Mesodermal cell (in vitro differentiated cells): ENCODE measurements at regions not wholly inside any gene's neighbourhood (a gene's known extent, or its start where the extent isn't known, plus 50 kb on each side); places are given as distances from the start of the nearest gene placed in this dataset.

Source experiments
- H3K27ac ChIP-seq: 2 replicates; pipeline ENCODE4 v1.7.0; 2013; ENCODE audit warnings: mild to moderate bottlenecking, low read depth, low read length, moderate library complexity; ENCODE audit not compliant: severe bottlenecking
- H3K36me3 ChIP-seq: 2 replicates; pipeline ENCODE4 v1.7.1; 2013; ENCODE audit warnings: mild to moderate bottlenecking, low read length, moderate library complexity; ENCODE audit not compliant: control insufficient read depth, insufficient read depth
- H3K4me1 ChIP-seq: one replicate; pipeline ENCODE4 v1.7.1; 2013; ENCODE audit warnings: mild to moderate bottlenecking, low read length; ENCODE audit not compliant: insufficient read depth, control insufficient read depth, poor library complexity, severe bottlenecking
- H3K4me3 ChIP-seq: 2 replicates; pipeline ENCODE4 v1.7.0; 2013; ENCODE audit warnings: low read length, control low read depth, mild to moderate bottlenecking; ENCODE audit not compliant: insufficient read depth, poor library complexity, severe bottlenecking; ENCODE audit errors: extremely low read depth
- H3K9me3 ChIP-seq: 2 replicates; pipeline ENCODE4 v1.7.1; 2013; ENCODE audit warnings: mild to moderate bottlenecking, low read length, moderate library complexity; ENCODE audit not compliant: control insufficient read depth
- WGBS, 2 experiments: methylation state at CpG; one replicate each; pipeline ENCODE4 v1.1.5; 2013; ENCODE audit warnings: missing lambda C conversion rate in 2 of 2; ENCODE audit not compliant: insufficient coverage in 2 of 2; 5-methylcytosine and 5-hydroxymethylcytosine counted together

- H3K27ac ChIP-seq, result no peak overlapping the region
Observed at GRCh38 chr11:42337786-42338455, 878.5 kb upstream of the LRRC4C start.

GRCh38 chr11:42344204-42344792, 884.8 kb upstream of the LRRC4C start:
- no peak overlapping the region for H3K27ac ChIP-seq
- H3K9me3 ChIP-seq, result no peaks in the 10 kb centered on the region
- 92 to 95% methylated on average over 19 to 24 of the region's 25 CpGs for WGBS, 2 experiments
- H3K4me1 ChIP-seq, result no peaks in the 10 kb centered on the region
- no peak overlapping the region for H3K4me3 ChIP-seq
- no peaks in the 10 kb centered on the region for H3K36me3 ChIP-seq

More at GRCh38 chr11:42337786-42338455, 878.5 kb upstream of the LRRC4C start:
- no peak overlapping the region for H3K4me3 ChIP-seq
- H3K9me3 ChIP-seq, result no peaks in the 10 kb centered on the region
- WGBS, 2 experiments, result 90% methylated on average over 4 of the region's 4 CpGs
- H3K4me1 ChIP-seq, result no peaks in the 10 kb centered on the region
- no peaks in the 10 kb centered on the region for H3K36me3 ChIP-seq

- Histone ChIP-seq H3K27ac (no peak overlapping the region), H3K36me3 (no peaks in the 10 kb centered on the region), H3K4me1 (no peaks in the 10 kb centered on the region), H3K9me3 (no peaks in the 10 kb centered on the region), H3K4me3 (no peak overlapping the region)
Observed at GRCh38 chr11:42345933-42346332, 886.5 kb upstream of the LRRC4C start.

- Histone ChIP-seq H3K27ac (no peak overlapping the region), H3K4me3 (no peak overlapping the region), H3K4me1 (no peaks in the 10 kb centered on the region), H3K9me3 (no peaks in the 10 kb centered on the region), H3K36me3 (no peaks in the 10 kb centered on the region)
- 88 to 89% methylated on average over 1 of the region's 2 CpGs for WGBS, 2 experiments
Observed at GRCh38 chr11:42363701-42364100, 904.2 kb upstream of the LRRC4C start.

GRCh38 chr11:42390116-42390515, 921.7 kb upstream of the API5 start:
- no peaks in the 10 kb centered on the region for H3K36me3 ChIP-seq
- H3K27ac ChIP-seq, result no peak overlapping the region
- H3K4me3 ChIP-seq, result no peak overlapping the region
- no peaks in the 10 kb centered on the region for H3K4me1 ChIP-seq
- no peaks in the 10 kb centered on the region for H3K9me3 ChIP-seq

- Histone ChIP-seq H3K27ac (no peak overlapping the region), H3K4me3 (no peak overlapping the region)
Observed at GRCh38 chr11:42397483-42397882, 914.3 kb upstream of the API5 start.

GRCh38 chr11:42407341-42407740, 904.5 kb upstream of the API5 start:
- Histone ChIP-seq H3K27ac (no peak overlapping the region), H3K4me3 (no peak overlapping the region), H3K4me1 (no peaks in the 10 kb centered on the region), H3K9me3 (no peaks in the 10 kb centered on the region), H3K36me3 (no peaks in the 10 kb centered on the region)
- 11 to 20% methylated on average over 2 to 3 of the region's 3 CpGs for WGBS, 2 experiments

More at GRCh38 chr11:42397483-42397882, 914.3 kb upstream of the API5 start:
- H3K4me1 ChIP-seq, result no peaks in the 10 kb centered on the region
- no peaks in the 10 kb centered on the region for H3K9me3 ChIP-seq
- no peaks in the 10 kb centered on the region for H3K36me3 ChIP-seq

- H3K4me3 ChIP-seq, result no peak overlapping the region
- no peaks in the 10 kb centered on the region for H3K9me3 ChIP-seq
- H3K4me1 ChIP-seq, result no peaks in the 10 kb centered on the region
- 69 to 93% methylated on average over 2 to 3 of the region's 6 CpGs for WGBS, 2 experiments
- H3K27ac ChIP-seq, result no peak overlapping the region
- H3K36me3 ChIP-seq, result no peaks in the 10 kb centered on the region
Observed at GRCh38 chr11:42410251-42410955, 901.4 kb upstream of the API5 start.

GRCh38 chr11:42412590-42412989, 899.2 kb upstream of the API5 start:
- Histone ChIP-seq H3K4me3 (no peak overlapping the region), H3K27ac (no peak overlapping the region), H3K9me3 (no peaks in the 10 kb centered on the region), H3K4me1 (no peaks in the 10 kb centered on the region), H3K36me3 (no peaks in the 10 kb centered on the region)
- 60% methylated on average over 1 of the region's 4 CpGs for WGBS, 2 experiments

GRCh38 chr11:42417691-42418090, 894.1 kb upstream of the API5 start:
- no peak overlapping the region for H3K27ac ChIP-seq
- H3K4me1 ChIP-seq, result no peaks in the 10 kb centered on the region

GRCh38 chr11:42422090-42422489, 889.7 kb upstream of the API5 start:
- Histone ChIP-seq H3K27ac (no peak overlapping the region), H3K9me3 (no peaks in the 10 kb centered on the region), H3K36me3 (no peaks in the 10 kb centered on the region), H3K4me1 (no peaks in the 10 kb centered on the region), H3K4me3 (no peak overlapping the region)
- 100% methylated on average over 1 of the region's 1 CpG for WGBS, 2 experiments

More at GRCh38 chr11:42417691-42418090, 894.1 kb upstream of the API5 start:
- Histone ChIP-seq H3K4me3 (no peak overlapping the region), H3K36me3 (no peaks in the 10 kb centered on the region), H3K9me3 (no peaks in the 10 kb centered on the region)
